ENCODE measurements at regions not wholly inside any gene's neighbourhood (a gene's known extent, or its start where the extent isn't known, plus 50 kb on each side); places are given as distances from the start of the nearest gene placed in this dataset.

DNA sequence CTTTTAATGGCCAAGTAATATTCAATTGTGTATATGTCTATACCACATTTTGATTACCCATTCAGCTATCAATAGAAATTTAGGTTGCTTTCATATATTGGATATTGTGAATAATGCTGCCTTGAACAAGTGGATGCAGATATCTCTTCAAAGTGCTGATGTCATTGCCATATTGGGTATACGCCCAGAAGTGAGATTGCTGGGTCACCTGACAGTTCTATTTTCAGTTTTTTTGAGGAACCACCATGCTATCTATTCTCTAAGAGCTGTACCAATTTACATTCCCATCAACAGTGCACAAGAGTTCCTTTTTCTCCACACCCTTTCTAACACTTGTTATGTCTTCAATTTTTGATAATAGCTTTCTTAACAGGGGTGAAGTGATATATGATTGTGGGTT lies 306.9 kb downstream of the ZNF516 start:
- no peak for TF ChIP-seq CTCF (IDR thresholded peaks at IDR 0.05; ENCODE audit: insufficient read depth, low read length, poor library complexity, severe bottlenecking)
- TF ChIP-seq EZH2phosphoT487 (conservative IDR thresholded peaks at IDR 0.05; ENCODE audit: low read length), result no peak
